HepG2 (cell line): ENCODE measurements at regions not wholly inside any gene's neighbourhood (a gene's known extent, or its start where the extent isn't known, plus 50 kb on each side); places are given as distances from the start of the nearest gene placed in this dataset.

Experiments used
- ATAC-seq: fragments of 200-7000 bp; cut with Tn5 transposase; 3 replicates; pipeline ENCODE4 v1.9.1; 2020; ENCODE audit warnings: mild to moderate bottlenecking, moderate library complexity
- BruUV-seq: library from RNA; stranded (reverse); fragments of 400-500 nt; replicated peaks from 2 replicates; lab custom pipeline; 2021; lab: Mats Ljungman, UMichigan
- CTCF ChIA-PET: fragments of 300-600 bp; formaldehyde crosslinking; extraction: SDS; loops from one replicate; lab custom pipeline; 2021; ENCODE audit warnings: low total read pairs, inconsistent platforms, low intra/inter-chr PET ratio; lab: Yijun Ruan, JAX
- POLR2A ChIA-PET: fragments of 350-600 bp; sonication (Branson Sonifier 250); formaldehyde crosslinking; loops from one replicate; lab custom pipeline; 2020; ENCODE audit warnings: antibody characterized with exemption, inconsistent platforms; lab: Yijun Ruan, JAX
- DNase-seq: peaks from one replicate; pipeline ENCODE4 v3.0.0-alpha.2; 2015; ENCODE audit warnings: low spot score
- FAIRE-seq: peaks from 3 replicates; lab custom pipeline; 2011; peaks lifted over from hg19 to GRCh38; lab: Jason Lieb, UNC
- H2AFZ ChIP-seq: one replicate; pipeline ENCODE4 v1.6.1; 2011; ENCODE audit warnings: low read length, inconsistent platforms
- H3K27ac ChIP-seq: fragments of 300-600 bp; 3 replicates; pipeline ENCODE4 v1.8.0; 2011; ENCODE audit warnings: mixed run types, mild to moderate bottlenecking, mixed read lengths, low read length, inconsistent platforms; ENCODE audit not compliant: insufficient read depth; ENCODE audit errors: extremely low read length
- H3K27me3 ChIP-seq, 2 experiments: fragments of 200-600 bp in 1 of 2; 2 replicates in 1 of 2; 3 replicates in 1 of 2; pipeline versions ENCODE4 v1.6.0 to v1.8.0; 2011; ENCODE audit warnings: low read length in 2 of 2, mild to moderate bottlenecking in 2 of 2, moderate library complexity in 2 of 2, inconsistent platforms in 1 of 2; ENCODE audit not compliant: insufficient read depth in 2 of 2, control insufficient read depth in 1 of 2
- H3K36me3 ChIP-seq, 2 experiments: fragments of 200-600 bp in 1 of 2; replicated peaks in 1 of 2; 2 replicates in 1 of 2; 3 replicates in 1 of 2; pipeline versions ENCODE4 v1.5.1 to v1.8.0; 2011; ENCODE audit warnings: low read length in 2 of 2, inconsistent platforms in 1 of 2; ENCODE audit not compliant: insufficient read depth in 2 of 2, control insufficient read depth in 1 of 2
- H3K4me1 ChIP-seq: 2 replicates; pipeline ENCODE4 v1.5.1; 2012; ENCODE audit warnings: low read length, inconsistent platforms; ENCODE audit not compliant: insufficient read depth
- H3K4me2 ChIP-seq: 2 replicates; pipeline ENCODE4 v1.6.0; 2011; ENCODE audit warnings: low read depth, low read length, inconsistent platforms
- H3K4me3 ChIP-seq, 3 experiments: fragments of 200-600 bp in 1 of 3; sonication (generic), shearing (Covaris generic) in 1 of 3; replicated peaks in 1 of 3; 2 replicates each; pipeline ENCODE4 v1.5.1; 2011 to 2016; ENCODE audit warnings: low read length in 3 of 3, inconsistent platforms in 2 of 3, low read depth in 2 of 3, mild to moderate bottlenecking in 2 of 3, control low read depth in 1 of 3, mixed read lengths in 1 of 3; ENCODE audit not compliant: insufficient read depth in 1 of 3
- H3K79me2 ChIP-seq: one replicate; pipeline ENCODE4 v1.6.1; 2011; ENCODE audit warnings: low read length, inconsistent platforms; ENCODE audit not compliant: insufficient read depth
- H3K9ac ChIP-seq: 2 replicates; pipeline ENCODE4 v1.6.0; 2011; ENCODE audit warnings: mild to moderate bottlenecking, low read depth, low read length, inconsistent platforms; ENCODE audit not compliant: insufficient read depth
- H3K9me3 ChIP-seq: 2 replicates; pipeline ENCODE4 v1.5.1; 2012; ENCODE audit warnings: mild to moderate bottlenecking, low read length
- H4K20me1 ChIP-seq: 2 replicates; pipeline ENCODE4 v1.6.0; 2011; ENCODE audit warnings: inconsistent platforms, mild to moderate bottlenecking, low read length, moderate library complexity; ENCODE audit not compliant: insufficient read depth
- BHLHE40 ChIP-seq: IDR thresholded peaks from 2 replicates; pipeline ENCODE4 v1.6.1; 2011; ENCODE audit warnings: low read length, improper control_type of control experiment
- KAT8 ChIP-seq: IDR thresholded peaks from 2 replicates; pipeline ENCODE4 v1.6.1; 2016; ENCODE audit warnings: missing genetic modification reagents, missing compliant biosample characterization
- KLF13 ChIP-seq: sonication (generic); formaldehyde crosslinking; IDR thresholded peaks from 2 replicates; pipeline ENCODE4 v1.4.0; 2020; ENCODE audit warnings: mild to moderate bottlenecking, missing genetic modification reagents
- MEIS2 ChIP-seq: sonication (generic); formaldehyde crosslinking; IDR thresholded peaks from 2 replicates; pipeline ENCODE4 v1.9.0; 2021; ENCODE audit warnings: mild to moderate bottlenecking, missing genetic modification reagents
- SMC3 ChIP-seq: IDR thresholded peaks from 2 replicates; pipeline ENCODE4 v1.6.1; 2011; ENCODE audit warnings: low read length, improper control_type of control experiment
- ZBTB7A ChIP-seq: sonication (generic); formaldehyde crosslinking; IDR thresholded peaks from 2 replicates; pipeline ENCODE4 v1.8.0; 2022; ENCODE audit warnings: mild to moderate bottlenecking, missing genetic modification reagents
- ZNF430 ChIP-seq: sonication (generic); formaldehyde crosslinking; IDR thresholded peaks from 2 replicates; pipeline ENCODE4 v1.9.0; 2021; ENCODE audit warnings: mild to moderate bottlenecking, missing genetic modification reagents
- ZNF564 ChIP-seq: sonication (generic); formaldehyde crosslinking; IDR thresholded peaks from 2 replicates; pipeline ENCODE4 v1.8.1; 2023; ENCODE audit warnings: mild to moderate bottlenecking, missing genetic modification reagents
- ZNF572 ChIP-seq: sonication (generic); formaldehyde crosslinking; IDR thresholded peaks from 2 replicates; pipeline ENCODE4 v1.5.1; 2020; ENCODE audit warnings: mild to moderate bottlenecking, missing genetic modification reagents
- ZNF709 ChIP-seq: sonication (generic); formaldehyde crosslinking; IDR thresholded peaks from 2 replicates; pipeline ENCODE4 v1.5.0; 2020; ENCODE audit warnings: mild to moderate bottlenecking, missing genetic modification reagents
- ZNF747 ChIP-seq: sonication (generic); formaldehyde crosslinking; IDR thresholded peaks from 2 replicates; pipeline ENCODE4 v1.8.1; 2023; ENCODE audit warnings: missing genetic modification reagents, mild to moderate bottlenecking, borderline replicate concordance
- ZNF792 ChIP-seq: IDR thresholded peaks from 2 replicates; pipeline ENCODE4 v1.6.1; 2016
- WGBS: methylation state at CpG from one replicate; pipeline ENCODE4 v1.1.6; 2017; ENCODE audit warnings: low lambda C conversion rate; 5-methylcytosine and 5-hydroxymethylcytosine counted together
- in situ Hi-C: cut with HindIII; loops from 2 replicates; pipeline ENCODE4 v1.10.0; 2017; ENCODE audit warnings: low pct_unique_long_range_greater_than_20kb; ENCODE audit not compliant: extremely low pct_ligation_motif_present
- intact Hi-C: fragments of 100-400 bp; cut with micrococcal nuclease; formaldehyde crosslinking; loops from one replicate; pipeline ENCODE4 v1.10.0; 2022; ENCODE audit not compliant: unreplicated experiment
- TF ChIP-seq, protein P1 (sequence below): sonication (generic); formaldehyde crosslinking; IDR thresholded peaks from 2 replicates; pipeline ENCODE4 v1.4.0; 2020; ENCODE audit warnings: low read depth, mild to moderate bottlenecking, missing genetic modification reagents
- TF ChIP-seq, protein P2 (sequence below): sonication (generic); formaldehyde crosslinking; IDR thresholded peaks from 2 replicates; pipeline ENCODE4 v1.5.1; 2020; ENCODE audit warnings: missing genetic modification reagents, mild to moderate bottlenecking, borderline replicate concordance
- TF ChIP-seq, protein P3 (sequence below): sonication (generic); formaldehyde crosslinking; IDR thresholded peaks from 2 replicates; pipeline ENCODE4 v1.5.0; 2020; ENCODE audit warnings: missing genetic modification reagents
- TF ChIP-seq, protein P4 (sequence below): sonication (generic); formaldehyde crosslinking; IDR thresholded peaks from 2 replicates; pipeline ENCODE4 v1.5.0; 2020; ENCODE audit warnings: mild to moderate bottlenecking, missing genetic modification reagents, moderate library complexity

DNA sequence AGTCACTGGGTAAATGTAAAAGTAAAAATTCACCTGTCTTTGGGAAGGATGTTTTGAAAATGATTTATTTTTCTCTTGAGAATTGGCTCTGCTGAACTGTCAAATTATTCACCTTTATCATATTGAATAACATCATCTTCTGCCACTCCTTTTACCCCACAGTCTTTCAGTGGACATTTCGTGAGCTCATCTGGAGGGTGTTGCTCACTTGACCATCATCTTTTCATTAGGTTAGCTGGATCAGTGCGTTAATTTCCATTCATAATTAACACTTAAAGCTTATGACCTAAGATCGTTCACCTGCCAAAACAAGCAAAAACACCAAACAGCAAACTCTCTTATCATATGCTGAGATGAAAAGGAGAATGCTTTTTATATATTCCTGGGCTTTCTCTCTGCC lies 53.4 kb upstream of the TNFAIP8 start (continued):
- TF ChIP-seq, protein P1, sequence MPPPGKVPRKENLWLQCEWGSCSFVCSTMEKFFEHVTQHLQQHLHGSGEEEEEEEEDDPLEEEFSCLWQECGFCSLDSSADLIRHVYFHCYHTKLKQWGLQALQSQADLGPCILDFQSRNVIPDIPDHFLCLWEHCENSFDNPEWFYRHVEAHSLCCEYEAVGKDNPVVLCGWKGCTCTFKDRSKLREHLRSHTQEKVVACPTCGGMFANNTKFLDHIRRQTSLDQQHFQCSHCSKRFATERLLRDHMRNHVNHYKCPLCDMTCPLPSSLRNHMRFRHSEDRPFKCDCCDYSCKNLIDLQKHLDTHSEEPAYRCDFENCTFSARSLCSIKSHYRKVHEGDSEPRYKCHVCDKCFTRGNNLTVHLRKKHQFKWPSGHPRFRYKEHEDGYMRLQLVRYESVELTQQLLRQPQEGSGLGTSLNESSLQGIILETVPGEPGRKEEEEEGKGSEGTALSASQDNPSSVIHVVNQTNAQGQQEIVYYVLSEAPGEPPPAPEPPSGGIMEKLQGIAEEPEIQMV (CRISPR knock-in tag): no peak
- no peak for TF ChIP-seq ZNF747

DNA sequence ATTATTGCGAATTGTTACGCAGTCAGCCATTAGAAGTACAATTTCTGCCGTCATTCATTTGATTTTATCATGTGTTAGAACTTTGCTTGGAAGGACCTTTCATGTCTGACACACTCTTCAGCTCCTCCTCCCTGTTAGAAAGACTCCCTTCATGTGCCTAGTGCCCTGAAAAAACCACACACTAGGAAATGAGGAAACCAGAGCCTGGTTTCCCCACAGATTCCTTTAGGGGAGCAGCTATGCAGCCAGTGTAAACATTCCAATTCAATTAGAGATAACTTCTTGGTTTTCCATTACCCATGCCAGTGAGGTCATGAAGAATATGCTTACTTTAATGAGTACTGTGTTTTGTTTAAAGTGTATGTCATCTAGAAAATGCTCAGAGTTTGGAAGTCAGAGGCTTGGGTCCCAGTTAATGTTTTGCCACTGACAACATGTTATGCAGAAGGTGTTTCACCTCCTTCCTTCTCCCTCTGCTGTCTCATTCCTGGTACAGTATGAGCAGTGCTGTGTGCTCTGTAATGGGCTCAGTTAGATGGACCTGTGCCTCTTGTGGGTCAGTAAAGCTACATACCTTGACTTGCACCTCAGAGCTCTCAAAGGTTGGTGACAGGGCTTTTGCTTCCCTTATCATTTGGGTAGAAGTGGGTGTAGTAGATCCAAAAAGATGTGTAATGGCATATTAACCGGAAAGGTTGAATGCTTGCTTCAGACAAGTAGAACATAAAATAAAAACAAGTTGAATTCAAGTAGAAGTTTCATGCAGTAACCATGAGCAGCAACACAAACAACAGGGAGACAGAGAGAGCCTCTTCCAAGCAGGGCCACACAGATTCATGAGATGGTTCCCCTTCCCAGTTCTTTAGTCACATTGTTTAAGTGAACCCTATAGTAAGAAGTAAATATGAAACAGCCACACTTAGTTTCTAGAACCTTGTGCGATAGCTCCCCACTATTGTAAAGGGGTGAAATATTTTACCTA lies 52.6 kb upstream of the TNFAIP8 start:
- Histone ChIP-seq H3K9ac (peak overlapping the region; percentile 41), H2AFZ (no peak overlapping the region), H3K27me3 (no peaks in the 10 kb centered on the region), H3K4me2 (peak overlapping the region; percentile 59), H3K36me3 (no peaks in the 10 kb centered on the region), H4K20me1 (no peaks in the 10 kb centered on the region), H3K27ac (peak overlapping the region; percentile 60), H3K4me3 (peak overlapping the region in 2 of 3 experiments; percentile 1 to 5; a peak in 3 of 6 replicates), H3K4me1 (peaks cover 57% of the 10 kb centered on the region), H3K79me2 (peaks cover 2% of the 10 kb centered on the region), H3K9me3 (no peaks in the 10 kb centered on the region)
- ChIA-PET CTCF (interaction anchor here (0.9 kb wide), 1 partner anchor 35 kb away, joined by 3 read pairs; no protein-coding TSS in a partner anchor), POLR2A (interaction anchor here (1.2 to 3.9 kb wide), 3 partner anchors 9 to 232 kb away, joined by 5 to 36 read pairs (median 9); partner anchors contain the start of gene DMXL1)
- ATAC-seq (peak; percentile 98), DNase-seq (peak; percentile 97), FAIRE-seq (peak; percentile 93)
- WGBS: 21% methylated on average over 5 of the region's 5 CpGs
- in situ Hi-C loops (no loop called here), intact Hi-C loops (loop anchor here (1.0 to 5.0 kb wide), 4 partner anchors 35 to 232 kb away; partner anchors contain the start of gene DMXL1)
- TSS peak; percentile 95 for BruUV-seq
- TF ChIP-seq ZBTB7A (no peak), BHLHE40 (no peak), KAT8 (CRISPR knock-in tag) (0 out of 2 replicates have a peak, but pooled peaks have one; percentile 13), ZNF709 (0 out of 2 replicates have a peak, but pooled peaks have one; percentile 29), KLF13 (no peak), SMC3 (peak; percentile 12; the same call in 1 of the 2 replicates), ZNF564 (CRISPR knock-in tag) (no peak), MEIS2 (CRISPR knock-in tag) (no peak), ZNF430 (CRISPR knock-in tag) (0 out of 2 replicates have a peak, but pooled peaks have one; percentile 35), ZNF792 (CRISPR knock-in tag) (peak; percentile 46; the same call in 1 of the 2 replicates), ZNF572 (CRISPR knock-in tag) (no peak)
- TF ChIP-seq, protein P2, sequence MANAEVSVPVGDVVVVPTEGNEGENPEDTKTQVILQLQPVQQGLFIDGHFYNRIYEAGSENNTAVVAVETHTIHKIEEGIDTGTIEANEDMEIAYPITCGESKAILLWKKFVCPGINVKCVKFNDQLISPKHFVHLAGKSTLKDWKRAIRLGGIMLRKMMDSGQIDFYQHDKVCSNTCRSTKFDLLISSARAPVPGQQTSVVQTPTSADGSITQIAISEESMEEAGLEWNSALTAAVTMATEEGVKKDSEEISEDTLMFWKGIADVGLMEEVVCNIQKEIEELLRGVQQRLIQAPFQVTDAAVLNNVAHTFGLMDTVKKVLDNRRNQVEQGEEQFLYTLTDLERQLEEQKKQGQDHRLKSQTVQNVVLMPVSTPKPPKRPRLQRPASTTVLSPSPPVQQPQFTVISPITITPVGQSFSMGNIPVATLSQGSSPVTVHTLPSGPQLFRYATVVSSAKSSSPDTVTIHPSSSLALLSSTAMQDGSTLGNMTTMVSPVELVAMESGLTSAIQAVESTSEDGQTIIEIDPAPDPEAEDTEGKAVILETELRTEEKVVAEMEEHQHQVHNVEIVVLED (CRISPR knock-in tag): peak; percentile 51; the same call in 1 of the 2 replicates
- TF ChIP-seq, protein P3, sequence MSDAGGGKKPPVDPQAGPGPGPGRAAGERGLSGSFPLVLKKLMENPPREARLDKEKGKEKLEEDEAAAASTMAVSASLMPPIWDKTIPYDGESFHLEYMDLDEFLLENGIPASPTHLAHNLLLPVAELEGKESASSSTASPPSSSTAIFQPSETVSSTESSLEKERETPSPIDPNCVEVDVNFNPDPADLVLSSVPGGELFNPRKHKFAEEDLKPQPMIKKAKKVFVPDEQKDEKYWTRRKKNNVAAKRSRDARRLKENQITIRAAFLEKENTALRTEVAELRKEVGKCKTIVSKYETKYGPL (CRISPR knock-in tag): no peak
- TF ChIP-seq, protein P4, sequence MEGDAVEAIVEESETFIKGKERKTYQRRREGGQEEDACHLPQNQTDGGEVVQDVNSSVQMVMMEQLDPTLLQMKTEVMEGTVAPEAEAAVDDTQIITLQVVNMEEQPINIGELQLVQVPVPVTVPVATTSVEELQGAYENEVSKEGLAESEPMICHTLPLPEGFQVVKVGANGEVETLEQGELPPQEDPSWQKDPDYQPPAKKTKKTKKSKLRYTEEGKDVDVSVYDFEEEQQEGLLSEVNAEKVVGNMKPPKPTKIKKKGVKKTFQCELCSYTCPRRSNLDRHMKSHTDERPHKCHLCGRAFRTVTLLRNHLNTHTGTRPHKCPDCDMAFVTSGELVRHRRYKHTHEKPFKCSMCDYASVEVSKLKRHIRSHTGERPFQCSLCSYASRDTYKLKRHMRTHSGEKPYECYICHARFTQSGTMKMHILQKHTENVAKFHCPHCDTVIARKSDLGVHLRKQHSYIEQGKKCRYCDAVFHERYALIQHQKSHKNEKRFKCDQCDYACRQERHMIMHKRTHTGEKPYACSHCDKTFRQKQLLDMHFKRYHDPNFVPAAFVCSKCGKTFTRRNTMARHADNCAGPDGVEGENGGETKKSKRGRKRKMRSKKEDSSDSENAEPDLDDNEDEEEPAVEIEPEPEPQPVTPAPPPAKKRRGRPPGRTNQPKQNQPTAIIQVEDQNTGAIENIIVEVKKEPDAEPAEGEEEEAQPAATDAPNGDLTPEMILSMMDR (CRISPR knock-in tag): peak; percentile 35; the same call in 1 of the 2 replicates
